PC-3 (cell line): ENCODE measurements at regions not wholly inside any gene's neighbourhood (a gene's known extent, or its start where the extent isn't known, plus 50 kb on each side); places are given as distances from the start of the nearest gene placed in this dataset.

Source experiments
- ATAC-seq: fragments of 200-7000 bp; cut with Tn5 transposase; 2 replicates; pipeline ENCODE4 v1.9.1; 2020; ENCODE audit warnings: mild to moderate bottlenecking, moderate library complexity
- BruUV-seq: library from RNA; stranded (reverse); fragments of 400-500 nt; replicated peaks from 2 replicates; lab custom pipeline; 2021; lab: Mats Ljungman, UMichigan
- CTCF ChIA-PET: fragments of 300-600 bp; sonication (Branson Sonifier 250); formaldehyde crosslinking; loops from one replicate; lab custom pipeline; 2022; ENCODE audit warnings: antibody characterized with exemption; lab: Charles Lee
- POLR2A ChIA-PET: fragments of 300-600 bp; sonication (Branson Sonifier 250); formaldehyde crosslinking; loops from one replicate; lab custom pipeline; 2022; ENCODE audit warnings: antibody characterized with exemption; ENCODE audit not compliant: unreplicated experiment; lab: Charles Lee
- DNase-seq: peaks from one replicate; pipeline ENCODE4 v3.0.0-alpha.2; 2015
- H2AFZ ChIP-seq: fragments of 300-600 bp; sonication (generic); 2 replicates; pipeline ENCODE4 v1.6.0; 2016; ENCODE audit warnings: antibody characterized with exemption, low read length
- H3F3A ChIP-seq: fragments of 300-600 bp; sonication (generic); one replicate; pipeline ENCODE4 v1.6.0; 2017; ENCODE audit warnings: antibody characterized with exemption, low read length, control low read depth, mild to moderate bottlenecking; ENCODE audit not compliant: unreplicated experiment
- H3K27ac ChIP-seq: fragments of 300-600 bp; sonication (generic); 2 replicates; pipeline ENCODE4 v1.5.1; 2016; ENCODE audit warnings: mild to moderate bottlenecking, low read length
- H3K27me3 ChIP-seq: fragments of 300-600 bp; sonication (generic); 2 replicates; pipeline ENCODE4 v1.6.1; 2016; ENCODE audit warnings: low read length, mixed read lengths
- H3K36me3 ChIP-seq: fragments of 300-600 bp; sonication (generic); 2 replicates; pipeline ENCODE4 v1.6.1; 2016; ENCODE audit warnings: low read depth, mixed run types, low read length, mixed read lengths
- H3K4me1 ChIP-seq: fragments of 300-600 bp; sonication (generic); 2 replicates; pipeline ENCODE4 v1.5.1; 2016; ENCODE audit warnings: low read length; ENCODE audit not compliant: insufficient read depth
- H3K4me2 ChIP-seq: fragments of 300-600 bp; sonication (generic); 2 replicates; pipeline ENCODE4 v1.6.0; 2016; ENCODE audit warnings: low read length
- H3K4me3 ChIP-seq: fragments of 300-600 bp; sonication (generic); 2 replicates; pipeline ENCODE4 v1.5.1; 2016; ENCODE audit warnings: mild to moderate bottlenecking, low read length, mixed read lengths
- H3K79me2 ChIP-seq: fragments of 300-600 bp; sonication (generic); 2 replicates; pipeline ENCODE4 v1.6.1; 2017; ENCODE audit warnings: low read length, mixed read lengths
- H3K9ac ChIP-seq: fragments of 300-600 bp; sonication (generic); 2 replicates; pipeline ENCODE4 v1.6.0; 2016; ENCODE audit warnings: mild to moderate bottlenecking, low read length
- H3K9me2 ChIP-seq: fragments of 300-600 bp; sonication (generic); replicated peaks from 2 replicates; pipeline ENCODE4 v1.6.1; 2016; ENCODE audit warnings: mixed run types, low read length, mixed read lengths
- H3K9me3 ChIP-seq: fragments of 300-600 bp; sonication (generic); 2 replicates; pipeline ENCODE4 v1.6.1; 2016; ENCODE audit warnings: low read length, mixed read lengths
- H4K20me1 ChIP-seq: fragments of 300-600 bp; sonication (generic); 2 replicates; pipeline ENCODE4 v1.6.1; 2016; ENCODE audit warnings: low read length, mixed read lengths
- EZH2 ChIP-seq: fragments of 300-600 bp; sonication (generic); IDR thresholded peaks from one replicate; pipeline ENCODE4 v1.6.1; 2017; ENCODE audit warnings: antibody characterized with exemption, mild to moderate bottlenecking, low read length; ENCODE audit not compliant: unreplicated experiment
- EZH2phosphoT487 ChIP-seq: fragments of 300-600 bp; sonication (generic); IDR thresholded peaks from 2 replicates; pipeline ENCODE4 v1.6.1; 2018; ENCODE audit warnings: mild to moderate bottlenecking, antibody characterized with exemption, low read length, borderline replicate concordance
- intact Hi-C: fragments of 100-400 bp; cut with micrococcal nuclease; formaldehyde crosslinking; loops from 2 replicates; pipeline ENCODE4 v1.9.0; 2023
- TF ChIP-seq, protein P1 (sequence below): fragments of 300-600 bp; sonication (generic); conservative IDR thresholded peaks from 2 replicates; pipeline ENCODE4 v1.5.1; 2017; ENCODE audit warnings: antibody characterized with exemption, low read depth, mild to moderate bottlenecking, low read length

DNA sequence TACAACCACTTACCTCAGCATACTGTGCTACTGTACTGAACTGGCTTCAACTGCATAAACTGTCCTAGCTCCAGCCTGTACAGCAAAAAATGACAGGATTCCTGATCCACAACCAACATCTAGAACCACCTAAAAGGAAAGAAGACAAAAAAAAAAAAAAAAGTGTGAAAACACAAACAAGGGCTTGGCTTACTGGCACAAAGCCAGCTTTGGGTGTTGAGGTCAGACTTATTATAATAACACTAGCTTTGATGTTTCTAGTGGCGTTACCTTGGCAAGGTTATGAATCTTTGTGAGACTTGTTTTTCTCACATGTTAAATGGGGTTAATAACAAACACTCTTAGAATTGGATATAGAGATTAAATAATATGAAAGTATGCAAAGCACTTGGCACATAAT lies 148.5 kb upstream of the PUM3 start:
- ChIA-PET POLR2A (no interaction called here), CTCF (no interaction called here)
- intact Hi-C loops: no loop called here
- no peak overlapping the region for H2AFZ ChIP-seq
- ATAC-seq (no peak), DNase-seq (no peak)
- peaks cover 13% of the 10 kb centered on the region for H3K27me3 ChIP-seq
- no peaks in the 10 kb centered on the region for H3F3A ChIP-seq
- H3K9me3 ChIP-seq: no peaks in the 10 kb centered on the region
- TF ChIP-seq EZH2phosphoT487 (no peak), EZH2 (no peak)
- TF ChIP-seq, protein P1, sequence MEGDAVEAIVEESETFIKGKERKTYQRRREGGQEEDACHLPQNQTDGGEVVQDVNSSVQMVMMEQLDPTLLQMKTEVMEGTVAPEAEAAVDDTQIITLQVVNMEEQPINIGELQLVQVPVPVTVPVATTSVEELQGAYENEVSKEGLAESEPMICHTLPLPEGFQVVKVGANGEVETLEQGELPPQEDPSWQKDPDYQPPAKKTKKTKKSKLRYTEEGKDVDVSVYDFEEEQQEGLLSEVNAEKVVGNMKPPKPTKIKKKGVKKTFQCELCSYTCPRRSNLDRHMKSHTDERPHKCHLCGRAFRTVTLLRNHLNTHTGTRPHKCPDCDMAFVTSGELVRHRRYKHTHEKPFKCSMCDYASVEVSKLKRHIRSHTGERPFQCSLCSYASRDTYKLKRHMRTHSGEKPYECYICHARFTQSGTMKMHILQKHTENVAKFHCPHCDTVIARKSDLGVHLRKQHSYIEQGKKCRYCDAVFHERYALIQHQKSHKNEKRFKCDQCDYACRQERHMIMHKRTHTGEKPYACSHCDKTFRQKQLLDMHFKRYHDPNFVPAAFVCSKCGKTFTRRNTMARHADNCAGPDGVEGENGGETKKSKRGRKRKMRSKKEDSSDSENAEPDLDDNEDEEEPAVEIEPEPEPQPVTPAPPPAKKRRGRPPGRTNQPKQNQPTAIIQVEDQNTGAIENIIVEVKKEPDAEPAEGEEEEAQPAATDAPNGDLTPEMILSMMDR: no peak
- no peaks in the 10 kb centered on the region for H4K20me1 ChIP-seq
- no peak overlapping the region for H3K9ac ChIP-seq
- H3K36me3 ChIP-seq: no peaks in the 10 kb centered on the region
- H3K4me1 ChIP-seq: no peaks in the 10 kb centered on the region
- H3K79me2 ChIP-seq: no peaks in the 10 kb centered on the region
- no peak overlapping the region for H3K4me3 ChIP-seq
- no peak overlapping the region for H3K27ac ChIP-seq
- no TSS peak for BruUV-seq
- no peak overlapping the region for H3K4me2 ChIP-seq
- no peaks in the 10 kb centered on the region for H3K9me2 ChIP-seq

DNA sequence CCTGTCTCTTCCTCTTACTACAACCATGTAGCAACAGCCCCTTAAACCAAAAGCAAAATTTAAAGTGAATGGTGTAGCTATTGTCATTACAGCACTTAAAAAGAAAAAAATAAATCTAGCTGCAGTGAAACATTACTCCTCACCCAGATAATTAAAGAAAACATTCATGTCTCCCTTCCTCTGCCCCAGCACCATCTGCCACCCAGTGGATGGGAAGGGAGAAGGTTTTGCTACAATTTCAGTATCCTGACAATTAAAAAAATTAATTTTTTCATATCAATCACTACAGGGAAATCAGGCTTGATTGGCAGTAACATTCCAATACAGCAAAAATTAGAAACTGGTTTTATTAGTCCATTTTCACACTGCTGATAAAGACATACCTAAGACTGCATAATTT lies 147.4 kb upstream of the PUM3 start:
- H3K9ac ChIP-seq: no peak overlapping the region
- TF ChIP-seq, protein P1: peak; percentile 38; the same call in 1 of the 2 replicates
- TF ChIP-seq EZH2phosphoT487: no peak
- H3F3A ChIP-seq: no peaks in the 10 kb centered on the region
- DNase-seq (peak; percentile 7), ATAC-seq (no peak)
- no peaks in the 10 kb centered on the region for H3K4me1 ChIP-seq
- H3K4me3 ChIP-seq: no peak overlapping the region
- H4K20me1 ChIP-seq: no peaks in the 10 kb centered on the region
- BruUV-seq: no TSS peak
- peaks cover 22% of the 10 kb centered on the region for H3K27me3 ChIP-seq
- intact Hi-C loops: loop anchor here (2.0 kb wide), 2 partner anchors 118 to 134 kb away; no protein-coding TSS in a partner anchor
- POLR2A ChIA-PET: no interaction called here
- no peaks in the 10 kb centered on the region for H3K9me2 ChIP-seq
- H3K9me3 ChIP-seq: no peaks in the 10 kb centered on the region
- no peaks in the 10 kb centered on the region for H3K79me2 ChIP-seq
- no peak overlapping the region for H2AFZ ChIP-seq
- H3K4me2 ChIP-seq: no peak overlapping the region
- CTCF ChIA-PET: no interaction called here
- no peak overlapping the region for H3K27ac ChIP-seq
- no peaks in the 10 kb centered on the region for H3K36me3 ChIP-seq

DNA sequence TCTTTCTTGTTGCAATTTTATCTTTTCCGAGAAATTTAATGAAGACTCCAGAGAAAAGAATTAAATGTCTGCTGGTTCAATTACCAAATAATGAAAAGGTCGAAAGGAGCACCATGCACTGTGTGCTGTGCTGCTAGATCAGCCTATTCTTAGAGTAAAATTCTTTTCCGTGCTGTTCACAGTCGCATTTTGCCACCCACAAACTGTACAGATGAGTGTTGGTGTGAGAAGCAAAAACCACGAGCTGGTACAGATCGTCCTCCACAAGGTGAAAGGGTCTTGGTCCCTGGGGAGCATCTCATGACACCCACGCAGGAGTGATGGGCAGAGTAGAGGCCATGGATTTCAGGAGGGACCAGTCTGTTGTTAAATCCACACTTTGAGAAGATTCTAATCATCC lies 143.8 kb upstream of the PUM3 start:
- H3K79me2 ChIP-seq: no peaks in the 10 kb centered on the region
- CTCF ChIA-PET: no interaction called here
- H3K9me2 ChIP-seq: no peaks in the 10 kb centered on the region
- no peak overlapping the region for H3K4me3 ChIP-seq
- intact Hi-C loops: no loop called here
- POLR2A ChIA-PET: no interaction called here
- no TSS peak for BruUV-seq
- no peaks in the 10 kb centered on the region for H4K20me1 ChIP-seq
- H3K27ac ChIP-seq: no peak overlapping the region
- no peak overlapping the region for H2AFZ ChIP-seq
- H3K9ac ChIP-seq: no peak overlapping the region
- peaks cover 22% of the 10 kb centered on the region for H3K27me3 ChIP-seq
- H3F3A ChIP-seq: no peaks in the 10 kb centered on the region
- ATAC-seq (no peak), DNase-seq (no peak)
- no peaks in the 10 kb centered on the region for H3K4me1 ChIP-seq
- TF ChIP-seq EZH2 (no peak), EZH2phosphoT487 (no peak)
- TF ChIP-seq, protein P1: no peak
- no peak overlapping the region for H3K4me2 ChIP-seq
- H3K9me3 ChIP-seq: no peaks in the 10 kb centered on the region
- H3K36me3 ChIP-seq: no peaks in the 10 kb centered on the region
